Smooth muscle cell (in vitro differentiated cells): ENCODE measurements at regions not wholly inside any gene's neighbourhood (a gene's known extent, or its start where the extent isn't known, plus 50 kb on each side); places are given as distances from the start of the nearest gene placed in this dataset.

ENCODE experiments used
- DNase-seq: peaks from one replicate; lab custom pipeline; 2025; ENCODE audit not compliant: unreplicated experiment; lab: John Stamatoyannopoulos, UW
- H2AFZ ChIP-seq: fragments of 200-600 bp; sonication (generic); 2 replicates; pipeline ENCODE4 v1.6.0; 2016; ENCODE audit warnings: antibody characterized with exemption, low read depth, mild to moderate bottlenecking
- H3F3A ChIP-seq: fragments of 200-600 bp; sonication (generic); 2 replicates; pipeline ENCODE4 v1.6.0; 2017; ENCODE audit warnings: antibody characterized with exemption, low read depth
- H3K27ac ChIP-seq: fragments of 200-600 bp; sonication (generic); 2 replicates; pipeline ENCODE4 v1.5.1; 2016; ENCODE audit warnings: low read depth, mild to moderate bottlenecking
- H3K27me3 ChIP-seq: fragments of 200-600 bp; sonication (generic); 2 replicates; pipeline ENCODE4 v1.6.1; 2016; ENCODE audit warnings: low read depth, mild to moderate bottlenecking
- H3K36me3 ChIP-seq: fragments of 200-600 bp; sonication (generic); 2 replicates; pipeline ENCODE4 v1.5.1; 2016; ENCODE audit warnings: low read depth
- H3K4me1 ChIP-seq: fragments of 200-600 bp; sonication (generic); 2 replicates; pipeline ENCODE4 v1.5.1; 2016; ENCODE audit warnings: low read depth
- H3K4me2 ChIP-seq: fragments of 200-600 bp; sonication (generic); 2 replicates; pipeline ENCODE4 v1.6.0; 2016; ENCODE audit warnings: mild to moderate bottlenecking
- H3K4me3 ChIP-seq: fragments of 200-600 bp; sonication (generic); 2 replicates; pipeline ENCODE4 v1.5.1; 2016; ENCODE audit warnings: mild to moderate bottlenecking
- H3K79me2 ChIP-seq: fragments of 200-600 bp; sonication (generic); 2 replicates; pipeline ENCODE4 v1.6.0; 2016; ENCODE audit warnings: low read depth, mild to moderate bottlenecking
- H3K9ac ChIP-seq: fragments of 200-600 bp; sonication (generic); 2 replicates; pipeline ENCODE4 v1.6.0; 2016; ENCODE audit warnings: low read depth
- H3K9me3 ChIP-seq: fragments of 200-600 bp; sonication (generic); replicated peaks from 2 replicates; pipeline ENCODE4 v1.5.1; 2016; ENCODE audit warnings: low read depth
- H4K20me1 ChIP-seq: fragments of 200-600 bp; sonication (generic); 2 replicates; pipeline ENCODE4 v1.6.0; 2016; ENCODE audit warnings: low read depth
- CTCF ChIP-seq: fragments of 200-600 bp; sonication (generic); IDR thresholded peaks from 2 replicates; pipeline ENCODE4 v1.5.1; 2017; ENCODE audit warnings: borderline replicate concordance, mild to moderate bottlenecking, antibody characterized with exemption; ENCODE audit not compliant: insufficient read depth, poor library complexity, severe bottlenecking
- WGBS: methylation state at CpG from one replicate; pipeline ENCODE4 v1.1.7; 2016; ENCODE audit warnings: low lambda C conversion rate; 5-methylcytosine and 5-hydroxymethylcytosine counted together

DNA sequence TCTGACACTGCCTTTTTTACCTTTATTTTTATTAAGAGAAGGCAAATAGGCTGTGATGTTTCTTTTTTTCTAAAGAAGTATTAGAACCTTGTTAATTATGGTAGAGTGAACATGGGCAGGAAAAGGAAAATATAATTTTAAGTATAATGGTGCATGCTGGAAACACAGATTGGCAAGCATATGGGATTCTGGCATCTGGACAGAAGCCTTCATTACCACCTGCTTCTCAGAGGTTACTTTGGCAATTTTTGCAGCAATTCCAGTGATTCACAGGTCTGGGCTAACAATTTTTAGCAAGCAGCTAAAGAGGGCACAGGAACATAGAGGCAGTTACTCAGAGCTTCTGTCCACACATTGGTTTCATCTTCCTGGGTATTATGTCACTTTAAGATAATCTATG lies 258.3 kb downstream of the DIPK2A start:
- Histone ChIP-seq H3K9ac (no peak overlapping the region), H3K9me3 (no peaks in the 10 kb centered on the region), H3K27me3 (no peaks in the 10 kb centered on the region), H3K4me3 (no peak overlapping the region), H4K20me1 (no peaks in the 10 kb centered on the region), H3K4me2 (no peak overlapping the region), H3F3A (no peaks in the 10 kb centered on the region), H3K4me1 (no peaks in the 10 kb centered on the region), H3K27ac (no peak overlapping the region), H2AFZ (no peak overlapping the region), H3K36me3 (no peaks in the 10 kb centered on the region), H3K79me2 (no peaks in the 10 kb centered on the region)
- DNase-seq = no peak
- TF ChIP-seq CTCF = no peak

DNA sequence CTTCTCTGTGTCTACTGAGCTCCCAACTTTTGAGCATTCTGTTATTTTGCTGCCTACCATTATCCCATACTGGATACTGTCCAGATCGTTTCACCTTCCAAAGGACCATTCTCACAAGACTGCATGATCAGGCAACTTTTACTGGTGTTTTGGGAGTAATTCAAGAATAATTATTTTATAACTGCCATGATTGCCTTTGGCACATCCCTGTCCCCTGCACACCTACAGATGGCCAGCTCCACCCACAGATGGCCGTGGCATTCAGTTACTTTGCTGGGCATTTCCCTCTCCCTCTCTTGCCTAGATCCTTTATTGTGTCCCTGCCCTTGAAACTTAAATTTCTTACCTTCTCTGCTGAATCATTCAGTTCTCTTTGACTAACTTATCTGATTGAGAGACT lies 263.9 kb downstream of the DIPK2A start:
- H3K9ac ChIP-seq = no peak overlapping the region
- no peak overlapping the region for H3K27ac ChIP-seq
- no peaks in the 10 kb centered on the region for H3K9me3 ChIP-seq
- H2AFZ ChIP-seq = no peak overlapping the region
- H3F3A ChIP-seq = no peaks in the 10 kb centered on the region
- H3K4me3 ChIP-seq = no peak overlapping the region
- 83% methylated on average over 2 of the region's 2 CpGs for WGBS
- H3K27me3 ChIP-seq = no peaks in the 10 kb centered on the region
- no peaks in the 10 kb centered on the region for H3K79me2 ChIP-seq
- TF ChIP-seq CTCF = no peak
- H4K20me1 ChIP-seq = no peaks in the 10 kb centered on the region
- H3K36me3 ChIP-seq = no peaks in the 10 kb centered on the region
- no peak overlapping the region for H3K4me2 ChIP-seq
- no peaks in the 10 kb centered on the region for H3K4me1 ChIP-seq
- no peak for DNase-seq

DNA sequence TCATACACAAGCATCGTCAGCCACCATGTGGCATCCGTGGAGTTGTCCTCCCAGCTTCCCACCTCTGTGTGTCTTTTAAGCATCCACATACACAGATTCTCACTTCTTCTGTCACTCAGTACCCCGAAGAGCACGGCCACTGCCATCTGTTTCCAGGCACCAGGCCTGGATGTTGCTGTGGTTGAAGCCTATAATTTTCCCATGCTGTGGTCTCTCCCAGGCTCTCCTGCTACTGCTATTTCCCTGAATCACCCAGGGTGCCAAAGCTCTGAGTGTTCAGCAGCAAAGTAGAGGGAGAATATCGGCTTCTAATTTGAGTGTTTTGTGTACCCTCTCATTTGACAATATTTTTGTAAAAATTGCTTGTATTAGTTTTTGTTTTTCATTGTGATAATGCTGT lies 265.7 kb downstream of the DIPK2A start:
- Histone ChIP-seq H3K4me3 (no peak overlapping the region), H3K36me3 (no peaks in the 10 kb centered on the region), H3K9ac (no peak overlapping the region), H3F3A (no peaks in the 10 kb centered on the region), H3K27ac (no peak overlapping the region), H2AFZ (no peak overlapping the region), H3K4me2 (no peak overlapping the region), H3K9me3 (no peaks in the 10 kb centered on the region), H3K4me1 (no peaks in the 10 kb centered on the region), H4K20me1 (no peaks in the 10 kb centered on the region), H3K27me3 (no peaks in the 10 kb centered on the region), H3K79me2 (no peaks in the 10 kb centered on the region)
- TF ChIP-seq CTCF = no peak
- WGBS = 82% methylated on average over 5 of the region's 5 CpGs
- DNase-seq = no peak

- WGBS = 45% methylated on average over 4 of the region's 4 CpGs
- Histone ChIP-seq H3K9me3 (no peaks in the 10 kb centered on the region), H2AFZ (peak overlapping the region; percentile 67), H3K4me3 (no peak overlapping the region), H3K27ac (no peak overlapping the region), H3K27me3 (no peaks in the 10 kb centered on the region), H3K4me1 (no peaks in the 10 kb centered on the region), H3K9ac (no peak overlapping the region), H3K79me2 (no peaks in the 10 kb centered on the region), H4K20me1 (no peaks in the 10 kb centered on the region), H3K36me3 (no peaks in the 10 kb centered on the region), H3F3A (no peaks in the 10 kb centered on the region), H3K4me2 (no peak overlapping the region)
- no peak for DNase-seq
- TF ChIP-seq CTCF = no peak
These were observed 269.8 kb downstream of the DIPK2A start for GRCh38 chr3:144241404-144241803.
